ENCODE measurements at regions not wholly inside any gene's neighbourhood (a gene's known extent, or its start where the extent isn't known, plus 50 kb on each side); places are given as distances from the start of the nearest gene placed in this dataset.

DNA sequence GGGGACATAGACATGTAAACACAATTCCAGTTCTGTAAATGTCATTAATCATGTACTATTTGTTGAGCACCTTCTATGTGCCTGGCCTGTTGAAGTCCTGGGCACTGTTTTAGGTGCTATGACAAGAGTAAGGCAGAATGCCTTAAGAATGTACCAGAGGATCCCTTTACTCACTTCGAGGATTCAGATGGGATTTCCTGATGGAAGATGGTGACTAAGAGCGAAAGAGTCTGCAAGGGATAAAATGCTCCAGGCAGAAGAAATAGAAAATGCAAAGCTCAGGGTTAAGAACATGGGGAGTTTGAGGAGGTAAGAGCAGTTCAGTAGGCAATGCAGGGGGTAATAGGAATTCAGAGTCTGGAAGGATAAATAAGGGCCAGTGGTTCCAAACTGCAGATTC is 671.3 kb upstream of the TBX3 start:
- DNase-seq (ENCODE audit: low read depth), result no peak

DNA sequence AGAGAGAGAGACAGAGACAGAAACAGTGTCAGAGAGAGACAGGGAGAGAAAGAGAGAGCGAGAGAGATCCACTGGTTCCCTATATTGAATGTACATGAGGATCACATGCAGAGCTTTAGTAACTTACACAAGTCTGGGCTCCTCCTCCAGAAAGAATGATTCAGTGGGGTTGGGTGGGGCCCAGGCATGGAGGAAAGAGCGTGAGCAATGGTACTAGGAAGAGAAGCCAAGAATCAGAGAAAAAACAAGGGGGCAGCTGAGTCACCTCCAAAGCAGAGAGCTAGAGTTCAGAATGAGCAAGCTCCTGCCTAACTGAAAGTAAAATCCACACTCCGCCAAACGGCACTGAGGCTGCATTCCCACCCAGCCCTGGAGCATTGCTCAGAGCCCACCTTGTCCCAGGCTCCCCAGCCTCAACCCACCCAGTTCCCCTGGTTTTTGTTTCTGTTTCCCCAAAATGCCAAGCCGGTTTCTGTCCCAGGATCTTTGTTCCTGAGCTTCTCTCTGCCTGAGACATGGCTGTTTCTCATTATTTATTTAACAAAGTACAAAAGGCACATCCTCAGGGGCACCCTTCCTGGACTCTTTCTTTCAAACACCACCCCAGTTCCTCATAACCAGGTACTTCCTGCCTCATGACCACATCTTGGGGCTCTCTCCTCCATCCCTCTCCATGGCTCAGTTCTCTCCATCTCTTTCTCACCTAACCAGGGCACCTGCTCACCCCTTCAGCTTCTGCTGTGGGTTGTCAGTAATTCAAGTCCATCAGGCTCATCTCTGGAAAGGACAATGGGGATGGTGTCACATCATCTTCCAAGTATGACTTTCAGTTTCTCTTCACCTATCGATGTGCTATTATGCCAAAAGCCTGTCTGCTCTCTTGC is 670.3 kb upstream of the TBX3 start:
- peak; percentile 98 for DNase-seq (ENCODE audit: low read depth)

DNA sequence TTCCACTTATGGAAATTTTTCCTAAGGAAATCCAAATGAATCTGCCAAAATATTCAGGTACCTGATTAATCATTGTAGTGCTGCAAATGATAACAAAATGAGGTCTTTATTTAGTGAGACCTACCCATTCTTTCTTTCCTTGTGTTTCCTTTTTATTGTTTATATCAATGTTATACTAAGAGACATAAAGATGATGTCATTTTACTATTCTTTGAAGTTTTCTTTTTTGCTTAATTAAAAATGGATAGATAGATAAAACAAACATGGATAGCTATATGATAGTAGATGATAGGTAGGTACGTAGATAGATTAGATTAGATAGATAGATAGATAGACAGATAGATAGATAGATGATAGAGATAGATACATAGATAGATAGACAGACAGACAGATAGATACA is 669.5 kb upstream of the TBX3 start:
- no peak for DNase-seq (ENCODE audit: low read depth)

DNA sequence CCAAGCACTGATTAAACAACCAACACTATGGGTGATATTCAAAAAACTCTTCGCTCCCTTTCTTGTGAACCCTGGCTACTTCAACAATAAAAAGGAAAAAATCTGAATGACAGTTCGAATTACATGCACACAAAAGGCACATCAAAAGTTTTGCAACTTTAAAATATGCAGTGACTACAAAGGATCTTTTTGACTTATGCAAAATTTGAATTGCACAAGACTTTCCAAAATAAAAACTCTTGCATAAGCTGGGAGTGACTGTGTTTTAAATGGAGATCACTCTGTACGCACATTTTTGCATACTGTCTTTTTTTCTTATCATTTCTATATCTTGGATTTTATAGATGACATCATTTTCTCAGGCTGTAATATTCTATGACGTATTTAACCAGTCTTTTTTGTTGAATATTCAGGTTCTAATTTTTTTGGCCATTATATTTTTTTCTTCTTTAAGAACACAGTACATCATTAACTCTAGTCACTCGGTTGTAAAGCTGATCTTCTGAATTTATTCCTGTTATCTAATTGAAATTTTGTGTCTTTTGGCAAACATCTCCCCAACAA is 667.6 kb upstream of the TBX3 start:
- DNase-seq (ENCODE audit: low read depth), result peak; percentile 81

DNA sequence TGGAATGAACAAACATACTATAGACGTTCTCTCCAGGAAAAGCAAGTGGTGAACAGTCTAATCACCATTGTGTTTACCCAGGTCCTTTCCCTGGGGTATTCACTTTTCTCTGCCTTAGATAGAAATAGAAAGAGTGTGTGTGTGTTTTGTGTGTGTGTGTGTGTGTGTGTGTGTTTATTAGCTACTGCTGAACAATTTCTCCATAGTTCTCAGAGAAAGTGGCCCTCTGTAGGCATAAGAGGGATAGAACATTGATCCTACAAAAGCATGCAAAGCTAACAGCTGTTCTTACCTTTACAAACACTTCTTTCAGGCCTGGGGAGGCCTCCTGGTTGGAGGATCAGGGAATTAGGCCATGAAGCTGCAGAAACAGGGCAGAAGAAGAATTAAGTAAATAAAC is 665.7 kb upstream of the TBX3 start:
- DNase-seq (ENCODE audit: low read depth), result peak; percentile 40

DNA sequence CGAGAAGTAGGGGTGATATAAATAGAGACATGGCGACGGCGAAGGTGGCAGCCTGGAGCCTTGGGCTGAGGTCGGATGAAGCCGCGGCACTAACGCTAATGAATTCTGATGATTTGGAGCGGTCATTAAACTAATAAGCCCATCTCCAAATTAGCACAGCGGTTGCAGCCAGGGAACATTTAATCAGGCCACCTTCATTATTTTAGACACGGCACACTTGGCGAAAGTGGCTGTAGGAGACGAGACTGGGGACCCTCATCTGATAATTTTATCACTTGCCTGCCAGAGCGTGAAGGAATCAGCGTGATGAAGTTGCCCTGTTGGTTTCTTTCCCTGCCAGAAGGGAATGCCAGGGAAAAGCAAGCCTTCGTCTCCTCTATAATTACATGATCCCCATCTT is 664.3 kb upstream of the TBX3 start:
- no peak for DNase-seq (ENCODE audit: low read depth)

DNA sequence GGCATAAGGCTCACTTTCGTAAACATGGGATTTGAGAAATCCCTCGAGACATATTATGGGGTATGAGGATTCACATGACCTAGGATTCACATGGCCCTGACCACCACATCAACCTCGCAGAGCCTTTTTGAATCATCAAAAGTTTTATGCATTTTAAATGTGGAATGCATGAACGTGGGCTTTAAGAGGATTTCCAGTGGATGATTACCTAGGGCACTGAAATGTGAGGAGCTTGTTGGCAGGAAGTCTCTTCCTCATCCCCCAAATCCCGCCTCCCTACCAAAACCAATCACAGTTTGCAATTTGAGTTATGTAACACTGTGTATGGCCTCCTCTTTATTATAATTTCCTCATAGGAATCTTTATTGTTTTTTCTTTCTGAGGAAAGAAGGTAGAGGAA is 659.6 kb upstream of the TBX3 start:
- DNase-seq (ENCODE audit: low read depth), result peak; percentile 60

DNA sequence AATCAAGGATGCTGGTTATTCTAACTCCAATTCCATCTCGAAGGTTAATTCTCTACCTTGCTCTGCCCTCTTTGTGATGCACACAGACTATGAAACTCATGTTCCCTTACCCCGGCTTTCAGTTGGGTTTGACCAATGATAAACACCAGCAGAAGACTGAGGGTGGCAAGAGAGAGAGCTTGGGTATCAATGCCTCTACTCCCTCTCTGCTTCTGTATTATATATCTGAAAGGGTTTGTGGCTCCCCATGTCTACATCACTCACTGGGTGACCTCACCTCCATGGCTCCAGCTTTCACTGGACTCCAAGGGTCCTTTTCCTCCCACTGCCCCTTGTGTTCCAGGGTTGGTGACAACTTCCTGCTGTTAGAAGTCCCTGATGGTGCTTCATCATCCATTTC is 659.0 kb upstream of the TBX3 start:
- DNase-seq (ENCODE audit: low read depth), result no peak

DNA sequence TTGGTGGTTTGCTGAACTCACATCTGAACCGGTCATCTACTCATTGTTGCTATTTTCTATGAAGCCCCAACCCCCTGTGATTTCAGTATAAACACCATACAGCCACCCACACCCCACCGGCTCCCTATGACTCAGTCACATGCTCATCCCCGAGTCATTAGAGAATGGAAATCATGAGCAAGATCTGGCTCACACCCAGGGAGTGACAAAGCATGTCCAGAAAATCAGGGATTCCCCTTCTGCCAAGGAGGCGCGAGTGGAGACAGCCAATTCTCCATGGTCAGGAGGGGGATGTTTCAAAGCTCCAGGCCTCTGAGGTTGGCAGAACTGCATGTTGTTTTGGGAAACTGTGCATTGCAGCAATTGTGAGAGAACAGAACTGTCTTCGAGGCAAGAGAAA is 657.5 kb upstream of the TBX3 start:
- peak; percentile 99 for DNase-seq (ENCODE audit: low read depth)

DNA sequence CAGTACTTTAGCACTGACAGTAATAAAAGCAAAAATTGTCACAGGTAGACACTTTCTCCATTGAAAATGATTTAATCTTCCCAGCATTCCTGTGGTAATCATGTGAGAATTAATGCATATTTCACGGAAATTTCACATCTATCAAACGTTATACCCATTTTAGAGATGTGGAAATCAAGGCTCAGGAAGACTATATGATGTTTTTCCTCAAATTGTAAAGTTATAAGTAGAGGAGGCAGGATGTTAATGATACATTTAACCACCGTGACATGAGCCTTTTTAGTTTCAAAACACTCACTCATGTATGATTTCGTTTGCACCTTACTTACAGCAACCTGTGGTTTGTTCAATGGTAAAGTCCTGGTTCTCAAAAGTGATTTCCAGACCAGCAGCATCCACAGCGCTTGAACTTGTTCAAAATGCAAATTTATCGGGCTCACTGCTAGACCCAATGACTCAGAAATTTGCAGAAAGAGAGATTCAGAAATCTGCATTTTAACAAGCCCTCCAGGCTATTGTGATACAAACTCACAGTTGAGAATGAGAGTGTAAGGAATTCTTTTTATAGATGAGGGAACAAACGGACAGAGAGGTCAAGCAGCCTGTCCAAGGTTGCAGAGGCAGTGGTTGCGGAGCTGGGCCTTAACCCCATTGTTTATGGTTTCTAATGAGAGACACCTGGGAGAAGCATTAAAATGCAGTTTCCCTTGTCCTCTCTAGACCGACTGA is 654.8 kb upstream of the TBX3 start:
- no peak for DNase-seq (ENCODE audit: low read depth)

DNA sequence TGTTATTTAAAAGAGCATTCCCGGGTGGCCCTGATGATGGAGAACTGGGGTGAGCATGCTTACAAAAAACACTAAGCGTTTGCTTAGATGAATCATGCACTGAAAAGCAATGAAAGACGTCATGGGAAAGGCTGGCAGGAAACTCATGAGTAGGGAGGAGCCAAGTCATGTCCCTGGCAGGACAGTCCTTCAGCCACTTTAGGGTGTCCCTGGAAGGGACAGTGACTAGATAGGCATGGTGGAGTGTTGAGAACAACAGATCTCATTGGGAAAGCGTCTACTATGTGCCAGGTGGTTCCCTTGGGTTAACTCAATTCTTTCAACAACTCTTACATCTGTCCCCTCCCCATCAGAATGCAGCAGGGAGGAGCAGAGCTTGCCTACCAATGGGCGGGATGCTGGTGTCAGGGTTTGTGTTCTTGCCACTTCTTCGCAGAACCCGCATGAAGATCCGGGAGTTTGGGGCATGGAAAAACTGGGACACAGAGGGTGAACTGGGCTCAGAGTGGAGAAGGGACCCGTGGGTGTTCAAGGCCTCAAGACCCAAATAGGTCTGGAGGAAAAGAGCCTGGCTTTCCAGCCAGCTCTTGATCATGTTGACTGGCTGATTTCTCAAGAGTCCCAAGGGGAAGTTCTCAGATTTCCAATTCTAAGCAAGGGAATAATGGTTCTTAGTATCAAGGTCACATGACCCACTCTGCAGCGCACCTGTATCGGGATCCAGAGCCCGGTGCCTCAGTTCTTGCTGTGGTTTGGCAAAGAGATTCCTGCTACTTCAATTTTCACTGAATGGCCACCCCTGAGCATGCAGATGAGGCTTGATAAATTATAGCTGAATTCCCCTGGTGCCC is 653.9 kb upstream of the TBX3 start:
- DNase-seq (ENCODE audit: low read depth), result peak; percentile 93

DNA sequence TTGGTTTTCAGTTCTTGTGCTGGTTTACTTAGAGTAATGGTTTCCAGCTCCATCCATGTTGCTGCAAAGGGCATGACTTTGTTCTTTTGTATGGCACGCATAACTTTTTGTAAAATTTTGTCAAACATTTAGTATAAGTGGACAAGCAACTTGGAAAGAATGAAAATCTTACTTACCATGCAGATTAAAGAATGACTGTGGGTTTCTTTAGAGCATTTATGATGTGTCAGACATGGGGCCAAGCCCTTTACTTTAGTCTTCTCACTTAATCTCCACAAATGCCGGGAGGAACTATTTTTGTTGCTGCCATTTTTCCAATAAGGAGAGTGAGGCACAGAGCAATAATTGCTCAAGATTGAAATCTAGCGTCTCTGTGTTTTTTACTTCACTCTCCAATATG is 652.5 kb upstream of the TBX3 start:
- no peak for DNase-seq (ENCODE audit: low read depth)

DNA sequence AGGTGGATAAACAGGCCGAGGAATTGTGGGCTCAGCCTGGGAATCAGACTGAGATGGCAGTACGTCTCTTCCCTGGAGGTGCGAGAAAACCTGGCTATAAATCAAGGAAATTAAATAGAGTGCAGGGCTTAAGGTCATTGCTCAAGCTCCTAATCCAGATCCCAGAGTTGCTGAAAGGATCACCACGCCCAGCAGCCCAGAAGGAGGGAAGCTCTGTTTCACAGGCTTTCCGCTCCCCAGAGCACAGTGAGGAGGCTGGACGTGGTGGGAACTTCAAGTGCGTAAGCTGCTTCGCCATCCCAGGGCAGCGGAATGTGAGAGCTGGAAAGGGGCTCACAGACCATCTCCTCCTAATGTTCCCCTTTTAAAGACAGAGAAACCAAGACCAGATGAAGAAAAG is 651.6 kb upstream of the TBX3 start:
- no peak for DNase-seq (ENCODE audit: low read depth)

DNA sequence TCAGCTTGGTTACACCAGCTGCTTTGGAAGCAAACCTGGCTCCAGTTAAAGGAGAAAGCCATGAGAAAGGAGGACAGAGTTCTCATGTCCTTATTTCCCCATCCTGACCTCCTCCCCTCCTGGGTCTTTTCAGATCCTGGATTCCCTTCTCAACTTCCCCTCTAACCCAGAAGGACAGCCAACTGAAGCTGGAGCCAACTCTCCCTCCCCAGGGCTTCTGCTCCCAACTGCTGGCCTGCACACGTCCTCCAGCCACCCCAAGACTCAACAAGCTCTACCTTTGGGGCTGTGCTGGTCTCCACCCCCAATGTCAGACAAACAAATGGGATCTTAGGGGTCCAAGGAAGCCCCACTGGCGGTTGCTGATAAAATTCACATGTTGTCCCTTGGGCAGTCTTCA is 651.1 kb upstream of the TBX3 start:
- DNase-seq (ENCODE audit: low read depth), result no peak

DNA sequence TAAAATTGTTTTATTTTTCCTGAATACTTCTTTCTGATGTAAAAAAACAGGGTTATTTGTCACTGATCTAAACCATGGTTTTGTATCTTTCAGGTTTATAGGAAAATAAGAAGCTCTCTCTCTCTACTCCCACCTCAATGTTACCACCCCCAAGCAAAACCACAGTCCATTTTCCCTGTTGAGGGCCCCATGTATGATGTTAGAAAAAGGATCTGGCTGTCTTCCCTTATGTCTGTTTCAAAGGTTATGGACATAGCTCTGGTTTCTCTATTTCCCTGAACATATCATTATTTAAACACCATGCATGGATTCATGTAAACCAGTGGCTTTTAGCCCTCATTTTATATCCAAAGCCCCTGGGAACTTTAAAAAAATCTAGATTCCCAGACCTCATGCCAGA is 649.0 kb upstream of the TBX3 start:
- no peak for DNase-seq (ENCODE audit: low read depth)

DNA sequence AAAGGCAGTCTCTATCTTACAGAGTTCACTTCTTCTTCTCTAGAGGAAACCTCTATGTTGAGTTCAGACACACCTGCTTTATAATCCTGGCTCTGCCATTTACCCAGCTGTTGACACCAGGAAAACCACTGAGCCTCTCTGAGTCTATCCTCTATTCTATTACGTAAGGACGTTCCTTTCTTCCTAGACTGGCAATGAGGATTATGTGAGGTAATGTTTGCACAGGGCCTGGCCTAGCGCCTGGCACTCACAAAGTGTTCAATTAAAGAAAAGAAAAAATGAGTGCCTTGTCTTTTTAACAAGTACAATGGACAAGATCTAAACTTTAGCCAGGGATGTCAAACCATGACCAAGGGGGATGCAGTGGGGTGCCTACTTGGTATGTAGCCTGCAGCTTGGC is 641.9 kb upstream of the TBX3 start:
- no peak for DNase-seq (ENCODE audit: low read depth)

DNA sequence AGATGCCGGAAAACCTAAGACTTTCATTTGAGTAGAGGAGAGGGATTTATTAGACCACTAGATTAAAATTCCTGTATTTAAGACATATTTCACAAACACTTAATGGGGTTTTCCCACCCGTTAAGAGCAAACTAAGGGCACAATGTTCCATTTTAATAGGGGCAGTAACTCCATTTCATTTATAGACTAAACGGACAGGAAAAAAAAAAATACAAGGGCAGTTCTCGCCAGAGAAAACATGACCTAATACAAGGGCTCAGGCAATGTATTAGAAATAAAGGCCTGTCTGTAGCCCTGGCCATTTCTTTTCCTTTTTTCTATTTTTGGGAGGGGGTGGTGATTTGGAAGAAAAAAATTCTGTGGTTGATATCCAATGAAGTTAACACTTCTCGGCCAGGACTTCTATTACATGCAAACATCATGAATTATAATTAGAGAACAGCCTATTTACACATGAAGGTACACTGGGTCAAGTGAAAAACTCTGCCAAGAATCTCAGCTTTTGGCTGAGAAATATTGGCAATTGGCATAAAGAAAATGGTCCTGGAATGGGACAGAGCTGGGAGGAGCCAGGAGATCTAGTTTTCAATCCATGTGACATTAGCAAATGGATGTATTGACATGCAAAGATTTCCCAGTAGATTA is 641.1 kb upstream of the TBX3 start:
- DNase-seq (ENCODE audit: low read depth), result no peak

DNA sequence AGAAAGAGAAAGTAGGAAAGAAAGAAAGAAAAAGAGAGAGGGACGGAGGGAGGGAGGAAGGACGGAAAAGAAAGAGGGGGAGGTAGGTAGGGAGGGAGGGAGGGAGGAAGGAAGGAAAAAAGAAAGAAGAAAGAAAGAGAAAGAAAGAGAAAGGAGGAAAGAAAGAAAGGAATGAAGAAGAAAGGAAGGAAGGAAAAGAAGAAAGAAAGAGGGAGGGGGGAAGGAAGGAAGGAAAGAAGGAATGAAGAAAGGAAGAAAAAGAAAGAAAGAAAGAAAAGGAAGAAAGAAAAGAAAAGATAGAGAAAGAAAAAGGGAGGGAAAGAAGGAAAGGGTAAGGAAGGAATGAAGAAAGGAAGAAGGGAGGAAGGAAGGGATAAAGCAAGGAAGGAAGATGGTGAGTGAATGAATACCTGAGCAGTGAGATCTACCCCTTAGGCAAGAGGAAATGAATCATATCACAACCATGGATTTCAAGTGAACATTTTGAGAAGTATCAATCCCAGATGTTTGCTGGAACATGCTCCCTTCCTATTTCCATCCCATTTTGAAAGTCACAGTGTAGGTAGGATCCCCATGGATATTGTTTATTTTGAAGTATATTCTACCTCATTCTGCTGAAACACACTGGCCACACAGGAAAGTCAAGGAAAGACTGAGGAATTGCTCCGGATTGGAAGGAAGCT is 639.4 kb upstream of the TBX3 start:
- DNase-seq (ENCODE audit: low read depth), result peak; percentile 40

DNA sequence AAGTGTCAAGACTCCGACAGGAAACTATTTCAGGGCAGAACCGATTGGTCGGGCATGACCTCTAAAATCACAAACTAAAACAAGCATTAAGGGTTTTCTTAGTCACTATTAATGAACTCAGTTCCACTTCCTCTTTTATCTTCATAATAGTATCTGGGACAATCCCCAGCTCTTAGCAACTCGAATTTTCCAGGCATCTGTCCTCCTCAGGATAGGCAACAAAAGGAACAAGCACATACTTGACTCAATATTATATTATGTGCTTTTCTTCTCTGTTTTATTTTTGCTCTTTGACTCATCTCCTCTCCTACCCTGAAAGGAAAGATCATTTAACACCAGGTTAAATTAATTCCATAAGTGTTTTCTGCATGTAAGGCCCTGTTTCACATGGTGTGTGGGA is 638.3 kb upstream of the TBX3 start:
- peak; percentile 54 for DNase-seq (ENCODE audit: low read depth)

DNA sequence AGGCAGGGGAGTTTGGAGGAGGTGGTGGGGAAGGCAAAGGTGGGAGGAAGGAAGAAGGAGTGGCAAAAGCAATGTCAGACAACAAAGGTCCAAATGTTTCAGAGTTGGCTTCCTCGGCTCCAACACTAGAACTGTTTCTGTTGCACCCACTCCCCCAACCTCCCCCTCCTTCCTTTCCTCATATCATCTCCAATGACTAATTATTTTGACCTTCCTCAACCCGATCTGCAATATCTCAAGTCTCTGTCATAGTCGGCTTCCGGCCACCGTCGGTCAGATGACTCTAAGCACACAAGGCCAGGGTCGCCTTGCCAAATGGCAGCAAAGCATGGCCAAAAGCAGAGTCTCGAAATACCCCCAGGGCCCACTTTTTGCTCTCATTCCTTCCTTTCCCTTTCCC is 637.0 kb upstream of the TBX3 start:
- no peak for DNase-seq (ENCODE audit: low read depth)

DNA sequence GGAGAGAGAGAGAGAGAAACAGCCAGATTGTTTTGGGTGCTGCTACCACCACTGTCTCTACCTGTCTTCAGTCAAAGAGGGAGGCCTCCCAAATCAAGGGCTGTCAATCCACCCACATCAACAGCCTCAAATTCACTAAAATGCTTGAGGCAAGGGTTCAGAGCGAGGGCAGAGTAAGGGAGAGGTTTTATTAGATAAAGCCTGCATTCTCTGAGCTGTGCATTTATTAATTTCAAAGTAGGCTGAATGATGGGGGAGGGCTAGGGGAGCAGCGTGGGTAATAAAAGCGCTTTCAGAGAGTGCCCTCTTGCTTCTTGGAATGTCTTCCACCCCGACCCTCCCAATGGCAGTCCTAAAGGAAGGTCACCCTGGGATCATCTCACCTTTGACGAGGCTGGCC is 636.5 kb upstream of the TBX3 start:
- DNase-seq (ENCODE audit: low read depth), result no peak

All from iris pigment epithelial cell (primary cell).